Upper lobe of right lung (tissue), 1 donor: ENCODE measurements at regions not wholly inside any gene's neighbourhood (a gene's known extent, or its start where the extent isn't known, plus 50 kb on each side); places are given as distances from the start of the nearest gene placed in this dataset.

Experiments
- ATAC-seq: fragments of 200-7000 bp; cut with Tn5 transposase; one replicate; pipeline ENCODE4 v1.9.1; 2020; ENCODE audit warnings: mild to moderate bottlenecking, moderate library complexity
- DNase-seq: peaks from one replicate; pipeline ENCODE4 v3.0.0-alpha.2; 2020
- H3K27ac ChIP-seq: fragments of 200-600 bp; one replicate; pipeline ENCODE4 v1.8.0; 2022
- H3K27me3 ChIP-seq: fragments of 200-600 bp; one replicate; pipeline ENCODE4 v1.8.0; 2022; ENCODE audit warnings: mild to moderate bottlenecking
- H3K36me3 ChIP-seq: fragments of 200-600 bp; one replicate; pipeline ENCODE4 v1.8.0; 2022
- H3K4me1 ChIP-seq: fragments of 200-600 bp; one replicate; pipeline ENCODE4 v1.8.0; 2022
- H3K4me3 ChIP-seq: fragments of 200-600 bp; one replicate; pipeline ENCODE4 v1.8.0; 2022; ENCODE audit warnings: mild to moderate bottlenecking
- H3K9me3 ChIP-seq: fragments of 200-600 bp; one replicate; pipeline ENCODE4 v1.8.0; 2022
- CTCF ChIP-seq: fragments of 200-600 bp; IDR thresholded peaks from one replicate; pipeline ENCODE4 v1.8.0; 2022; ENCODE audit warnings: antibody characterized with exemption
- intact Hi-C: fragments of 100-400 bp; cut with DNase I; formaldehyde crosslinking; loops from one replicate; pipeline ENCODE4 v1.11.0; 2022
- donor health status: DM: no; HTN: yes; CAD: no; lungs with severe emphysema.

GRCh38 chr3:159866201-159866746 is 122.4 kb upstream of the IL12A start:
- TF ChIP-seq CTCF, result no peak
- no peak for DNase-seq
- no peak for ATAC-seq
- Histone ChIP-seq H3K4me3 (no peak overlapping the region), H3K36me3 (no peaks in the 10 kb centered on the region), H3K4me1 (peaks cover 23% of the 10 kb centered on the region), H3K9me3 (no peaks in the 10 kb centered on the region), H3K27me3 (no peaks in the 10 kb centered on the region), H3K27ac (peak overlapping the region; percentile 4)
- intact Hi-C loops, result no loop called here

GRCh38 chr3:159867372-159867771 is 121.3 kb upstream of the IL12A start:
- ATAC-seq, result no peak
- Histone ChIP-seq H3K4me3 (no peak overlapping the region), H3K36me3 (no peaks in the 10 kb centered on the region), H3K27ac (no peak overlapping the region), H3K9me3 (no peaks in the 10 kb centered on the region), H3K27me3 (no peaks in the 10 kb centered on the region), H3K4me1 (peaks cover 23% of the 10 kb centered on the region)
- intact Hi-C loops, result no loop called here
- DNase-seq, result no peak
- TF ChIP-seq CTCF, result no peak

- no peaks in the 10 kb centered on the region for H3K36me3 ChIP-seq
- H3K4me1 ChIP-seq, result peaks cover 31% of the 10 kb centered on the region
- ATAC-seq (no peak), DNase-seq (no peak)
- no peaks in the 10 kb centered on the region for H3K9me3 ChIP-seq
- no peak for TF ChIP-seq CTCF
- H3K4me3 ChIP-seq, result no peak overlapping the region
- H3K27ac ChIP-seq, result no peak overlapping the region
- intact Hi-C loops, result no loop called here
- H3K27me3 ChIP-seq, result no peaks in the 10 kb centered on the region
Measured at GRCh38 chr3:159870723-159871122, 117.9 kb upstream of the IL12A start.

- H3K36me3 ChIP-seq, result no peaks in the 10 kb centered on the region
- H3K27ac ChIP-seq, result peak overlapping the region; percentile 70
- intact Hi-C loops, result no loop called here
- H3K4me1 ChIP-seq, result peaks cover 17% of the 10 kb centered on the region
- no peaks in the 10 kb centered on the region for H3K27me3 ChIP-seq
- H3K9me3 ChIP-seq, result no peaks in the 10 kb centered on the region
- no peak overlapping the region for H3K4me3 ChIP-seq
- ATAC-seq, result peak; percentile 91
- TF ChIP-seq CTCF, result no peak
- no peak for DNase-seq
Measured at GRCh38 chr3:159872374-159873109, 116.1 kb upstream of the IL12A start.

- intact Hi-C loops, result no loop called here
- Histone ChIP-seq H3K27ac (no peak overlapping the region), H3K27me3 (no peaks in the 10 kb centered on the region), H3K9me3 (no peaks in the 10 kb centered on the region), H3K4me3 (no peak overlapping the region), H3K36me3 (no peaks in the 10 kb centered on the region), H3K4me1 (peaks cover 17% of the 10 kb centered on the region)
- ATAC-seq (no peak), DNase-seq (no peak)
- no peak for TF ChIP-seq CTCF
Measured at GRCh38 chr3:159875116-159875515, 113.5 kb upstream of the IL12A start.
